HG02610 (cell line): ENCODE measurements at regions not wholly inside any gene's neighbourhood (a gene's known extent, or its start where the extent isn't known, plus 50 kb on each side); places are given as distances from the start of the nearest gene placed in this dataset.
A peak's percentile ranks its signal among the peaks of the same experiment; 100 is the strongest.

Experiments
- ATAC-seq: cut with Tn5 transposase; IDR thresholded peaks from one replicate; pipeline ENCODE4 v1.9.1; 2021; ENCODE audit warnings: mild to moderate bottlenecking, moderate library complexity; ENCODE audit not compliant: unreplicated experiment

GRCh38 chr3:168909260-168909659, 754.3 kb downstream of the MECOM start:
- no peak for ATAC-seq

- no peak for ATAC-seq
Measured at GRCh38 chr3:168895419-168895818, 768.1 kb downstream of the MECOM start.

- no peak for ATAC-seq
Measured at GRCh38 chr3:168894214-168894613, 769.3 kb downstream of the MECOM start.

GRCh38 chr3:168889666-168890065, 773.8 kb downstream of the MECOM start:
- no peak for ATAC-seq

- no peak for ATAC-seq
Measured at GRCh38 chr3:168888781-168889180, 774.7 kb downstream of the MECOM start.

GRCh38 chr3:168885028-168885427, 778.5 kb downstream of the MECOM start:
- ATAC-seq: no peak

- no peak for ATAC-seq
Measured at GRCh38 chr3:168884353-168884903, 779.1 kb downstream of the MECOM start.

- ATAC-seq: no peak
Measured at GRCh38 chr3:168883145-168883544, 780.4 kb downstream of the MECOM start.

GRCh38 chr3:168881804-168882203, 781.7 kb downstream of the MECOM start:
- ATAC-seq: no peak

GRCh38 chr3:168878655-168879054, 782.9 kb upstream of the GOLIM4 start:
- peak; percentile 50 for ATAC-seq

- no peak for ATAC-seq
Measured at GRCh38 chr3:168877899-168878298, 782.2 kb upstream of the GOLIM4 start.

- ATAC-seq: no peak
Measured at GRCh38 chr3:168876346-168877035, 780.8 kb upstream of the GOLIM4 start.

GRCh38 chr3:168872826-168873225, 777.1 kb upstream of the GOLIM4 start:
- ATAC-seq: no peak

GRCh38 chr3:168870892-168871291, 775.2 kb upstream of the GOLIM4 start:
- no peak for ATAC-seq

GRCh38 chr3:168865022-168865551, 769.4 kb upstream of the GOLIM4 start:
- no peak for ATAC-seq

- no peak for ATAC-seq
Measured at GRCh38 chr3:168864107-168865021, 768.6 kb upstream of the GOLIM4 start.

GRCh38 chr3:168863561-168863960, 767.8 kb upstream of the GOLIM4 start:
- no peak for ATAC-seq

GRCh38 chr3:168862466-168862865, 766.7 kb upstream of the GOLIM4 start:
- no peak for ATAC-seq

- no peak for ATAC-seq
Measured at GRCh38 chr3:168860592-168860991, 764.9 kb upstream of the GOLIM4 start.

GRCh38 chr3:168860028-168860427, 764.3 kb upstream of the GOLIM4 start:
- ATAC-seq: no peak

- no peak for ATAC-seq
Measured at GRCh38 chr3:168859574-168859973, 763.9 kb upstream of the GOLIM4 start.

GRCh38 chr3:168859143-168859542, 763.4 kb upstream of the GOLIM4 start:
- no peak for ATAC-seq
